ENCODE measurements at regions not wholly inside any gene's neighbourhood (a gene's known extent, or its start where the extent isn't known, plus 50 kb on each side); places are given as distances from the start of the nearest gene placed in this dataset.

GRCh38 chr15:31216215-31216911 is 110.3 kb upstream of the KLF13 start (continued):
- no peak for TF ChIP-seq ZNF138 (CRISPR knock-in tag; conservative IDR thresholded peaks at IDR 0.05)
- 0 out of 2 replicates have a peak, but pooled peaks have one; percentile 24 for TF ChIP-seq ZBTB43 (CRISPR knock-in tag; IDR thresholded peaks at IDR 0.05)
- TF ChIP-seq ZNF281 (CRISPR knock-in tag; IDR thresholded peaks at IDR 0.05) = no peak
- TF ChIP-seq MYBL2 (CRISPR knock-in tag; IDR thresholded peaks at IDR 0.05) = 0 out of 2 replicates have a peak, but pooled peaks have one; percentile 45
- no peak for TF ChIP-seq ZNF219 (CRISPR knock-in tag; IDR thresholded peaks at IDR 0.05; ENCODE audit: borderline replicate concordance)
- no peak for TF ChIP-seq NR2C2 (CRISPR knock-in tag; IDR thresholded peaks at IDR 0.05)
- no peak for TF ChIP-seq IRF2 (CRISPR knock-in tag; IDR thresholded peaks at IDR 0.05; ENCODE audit: borderline replicate concordance, low read depth)
- TF ChIP-seq ZBTB21 (CRISPR knock-in tag; IDR thresholded peaks at IDR 0.05; ENCODE audit: borderline replicate concordance) = no peak
- TF ChIP-seq CREB1 (CRISPR knock-in tag; IDR thresholded peaks at IDR 0.05) = no peak
- no peak for TF ChIP-seq ZNF532 (CRISPR knock-in tag; IDR thresholded peaks at IDR 0.05; ENCODE audit: borderline replicate concordance)
- no peak for TF ChIP-seq ERG (CRISPR knock-in tag; IDR thresholded peaks at IDR 0.05)

GRCh38 chr15:31217067-31217466 is 109.6 kb upstream of the KLF13 start:
- DNase-seq (ENCODE audit: low spot score) = no peak
- peaks cover 15% of the 10 kb centered on the region for H3K4me1 Mint-ChIP-seq
- H3K27ac Mint-ChIP-seq = no peak overlapping the region
- no peak for ATAC-seq
- no peaks in the 10 kb centered on the region for H3K9me3 Mint-ChIP-seq
- CTCF ChIA-PET = interaction anchor here (2.0 kb wide), 1 partner anchor 271 kb away, joined by 5 read pairs; no protein-coding TSS in a partner anchor
- POLR2A ChIA-PET = no interaction called here
- peak overlapping the region; percentile 76 for H3K4me3 Mint-ChIP-seq
- H3K36me3 Mint-ChIP-seq = no peaks in the 10 kb centered on the region
- H3K27me3 Mint-ChIP-seq (ENCODE audit: low read depth) = no peaks in the 10 kb centered on the region
- TF ChIP-seq ZMAT4 (CRISPR knock-in tag; IDR thresholded peaks at IDR 0.05) (no peak), ZBTB21 (CRISPR knock-in tag; IDR thresholded peaks at IDR 0.05; ENCODE audit: borderline replicate concordance) (no peak), ETV6 (CRISPR knock-in tag; IDR thresholded peaks at IDR 0.05) (no peak), USF2 (CRISPR knock-in tag; IDR thresholded peaks at IDR 0.05) (no peak), AR (CRISPR knock-in tag; IDR thresholded peaks at IDR 0.05) (no peak), MXD4 (CRISPR knock-in tag; IDR thresholded peaks at IDR 0.05; ENCODE audit: borderline replicate concordance) (no peak), TP53 (CRISPR knock-in tag; IDR thresholded peaks at IDR 0.05) (no peak), NFE2L1 (CRISPR knock-in tag; IDR thresholded peaks at IDR 0.05) (no peak), IRF2 (CRISPR knock-in tag; IDR thresholded peaks at IDR 0.05; ENCODE audit: borderline replicate concordance, low read depth) (no peak), NFYB (CRISPR knock-in tag; conservative IDR thresholded peaks at IDR 0.05; ENCODE audit: low read depth) (no peak), TCF7 (CRISPR knock-in tag; IDR thresholded peaks at IDR 0.05; ENCODE audit: low read depth) (no peak), GTF2I (CRISPR knock-in tag; conservative IDR thresholded peaks at IDR 0.05) (no peak), SMAD3 (CRISPR knock-in tag; IDR thresholded peaks at IDR 0.05; ENCODE audit: borderline replicate concordance) (no peak), ZNF423 (CRISPR knock-in tag; IDR thresholded peaks at IDR 0.05) (no peak)

Measured in WTC11 (cell line).